SK-N-MC (cell line): ENCODE measurements at regions not wholly inside any gene's neighbourhood (a gene's known extent, or its start where the extent isn't known, plus 50 kb on each side); places are given as distances from the start of the nearest gene placed in this dataset.

Experiments
- EZH2 ChIP-seq: fragments of 200-600 bp; sonication (generic); IDR thresholded peaks from one replicate; pipeline ENCODE4 v1.6.1; 2017; ENCODE audit warnings: antibody characterized with exemption
- POLR2AphosphoS5 ChIP-seq: IDR thresholded peaks from 2 replicates; pipeline ENCODE4 v1.6.1; 2012; ENCODE audit warnings: mild to moderate bottlenecking, low read depth, low read length, borderline replicate concordance

DNA sequence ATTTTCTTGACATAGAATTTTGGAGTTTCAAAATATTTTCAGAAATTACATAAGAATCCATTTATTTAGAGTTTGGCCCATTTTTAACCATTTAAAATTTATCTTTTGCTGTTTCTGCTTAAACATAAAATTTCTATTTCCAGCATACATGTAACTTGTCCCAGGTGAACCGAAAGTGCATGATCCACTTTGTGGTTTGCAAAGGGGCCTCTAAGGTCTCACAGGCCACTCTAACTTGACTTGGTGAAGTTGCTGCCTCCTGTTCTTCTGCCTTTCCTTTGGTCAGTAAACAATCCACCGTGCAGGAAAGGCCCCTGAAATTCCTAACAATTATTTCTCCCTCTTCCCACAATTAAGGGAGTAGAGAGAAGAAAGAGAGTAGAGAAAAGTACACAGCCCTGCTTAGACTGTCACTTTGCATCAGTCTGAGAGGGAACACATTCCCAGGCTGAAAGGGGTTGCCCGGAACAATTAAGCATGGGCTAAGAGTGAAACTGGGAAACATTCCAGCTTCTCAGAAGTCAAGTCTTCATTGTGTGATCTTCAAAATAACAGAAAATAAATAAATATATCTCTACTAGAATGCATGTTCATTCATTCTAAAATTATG is 79.5 kb upstream of the SEMA3A start:
- TF ChIP-seq EZH2 (no peak), POLR2AphosphoS5 (no peak)
